ENCODE measurements at regions not wholly inside any gene's neighbourhood (a gene's known extent, or its start where the extent isn't known, plus 50 kb on each side); places are given as distances from the start of the nearest gene placed in this dataset.

- TF ChIP-seq, protein P1, sequence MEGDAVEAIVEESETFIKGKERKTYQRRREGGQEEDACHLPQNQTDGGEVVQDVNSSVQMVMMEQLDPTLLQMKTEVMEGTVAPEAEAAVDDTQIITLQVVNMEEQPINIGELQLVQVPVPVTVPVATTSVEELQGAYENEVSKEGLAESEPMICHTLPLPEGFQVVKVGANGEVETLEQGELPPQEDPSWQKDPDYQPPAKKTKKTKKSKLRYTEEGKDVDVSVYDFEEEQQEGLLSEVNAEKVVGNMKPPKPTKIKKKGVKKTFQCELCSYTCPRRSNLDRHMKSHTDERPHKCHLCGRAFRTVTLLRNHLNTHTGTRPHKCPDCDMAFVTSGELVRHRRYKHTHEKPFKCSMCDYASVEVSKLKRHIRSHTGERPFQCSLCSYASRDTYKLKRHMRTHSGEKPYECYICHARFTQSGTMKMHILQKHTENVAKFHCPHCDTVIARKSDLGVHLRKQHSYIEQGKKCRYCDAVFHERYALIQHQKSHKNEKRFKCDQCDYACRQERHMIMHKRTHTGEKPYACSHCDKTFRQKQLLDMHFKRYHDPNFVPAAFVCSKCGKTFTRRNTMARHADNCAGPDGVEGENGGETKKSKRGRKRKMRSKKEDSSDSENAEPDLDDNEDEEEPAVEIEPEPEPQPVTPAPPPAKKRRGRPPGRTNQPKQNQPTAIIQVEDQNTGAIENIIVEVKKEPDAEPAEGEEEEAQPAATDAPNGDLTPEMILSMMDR (IDR thresholded peaks at IDR 0.05): no peak
- no peak for TF ChIP-seq POLR2A (IDR thresholded peaks at IDR 0.05)
These were observed 159.3 kb upstream of the NEBL start for GRCh38 chr10:21056461-21056860.
